ENCODE measurements at regions not wholly inside any gene's neighbourhood (a gene's known extent, or its start where the extent isn't known, plus 50 kb on each side); places are given as distances from the start of the nearest gene placed in this dataset.

GRCh38 chr2:217465100-217465499, 537.7 kb downstream of the TNS1 start:
- TF ChIP-seq CTCF (conservative IDR thresholded peaks at IDR 0.05) (no peak), EZH2 (IDR thresholded peaks at IDR 0.05; ENCODE audit: low read depth) (no peak)

Measured in PC-9 (cell line).